ENCODE measurements at regions not wholly inside any gene's neighbourhood (a gene's known extent, or its start where the extent isn't known, plus 50 kb on each side); places are given as distances from the start of the nearest gene placed in this dataset.

DNA sequence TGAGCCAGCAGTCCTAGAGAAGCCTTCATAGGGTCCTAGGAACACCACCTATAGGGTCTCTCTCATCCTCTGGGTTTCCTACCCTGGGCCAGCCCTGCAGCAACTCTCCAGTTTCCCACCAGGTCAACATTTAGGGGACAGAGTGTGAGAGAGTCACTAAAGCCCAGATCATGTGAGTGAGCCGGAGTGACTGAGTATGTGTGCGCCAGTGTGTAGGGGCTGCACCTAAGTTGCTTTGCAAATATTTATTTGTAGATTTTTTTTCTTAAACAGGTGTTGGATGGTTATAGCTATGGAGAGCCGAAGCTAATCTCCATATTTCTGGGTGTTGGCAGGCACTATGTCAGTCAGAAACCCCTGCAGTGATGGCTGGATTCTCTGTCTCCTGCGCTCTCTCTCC is 232.5 kb upstream of the NCAM1 start:
- TF ChIP-seq, protein P1, sequence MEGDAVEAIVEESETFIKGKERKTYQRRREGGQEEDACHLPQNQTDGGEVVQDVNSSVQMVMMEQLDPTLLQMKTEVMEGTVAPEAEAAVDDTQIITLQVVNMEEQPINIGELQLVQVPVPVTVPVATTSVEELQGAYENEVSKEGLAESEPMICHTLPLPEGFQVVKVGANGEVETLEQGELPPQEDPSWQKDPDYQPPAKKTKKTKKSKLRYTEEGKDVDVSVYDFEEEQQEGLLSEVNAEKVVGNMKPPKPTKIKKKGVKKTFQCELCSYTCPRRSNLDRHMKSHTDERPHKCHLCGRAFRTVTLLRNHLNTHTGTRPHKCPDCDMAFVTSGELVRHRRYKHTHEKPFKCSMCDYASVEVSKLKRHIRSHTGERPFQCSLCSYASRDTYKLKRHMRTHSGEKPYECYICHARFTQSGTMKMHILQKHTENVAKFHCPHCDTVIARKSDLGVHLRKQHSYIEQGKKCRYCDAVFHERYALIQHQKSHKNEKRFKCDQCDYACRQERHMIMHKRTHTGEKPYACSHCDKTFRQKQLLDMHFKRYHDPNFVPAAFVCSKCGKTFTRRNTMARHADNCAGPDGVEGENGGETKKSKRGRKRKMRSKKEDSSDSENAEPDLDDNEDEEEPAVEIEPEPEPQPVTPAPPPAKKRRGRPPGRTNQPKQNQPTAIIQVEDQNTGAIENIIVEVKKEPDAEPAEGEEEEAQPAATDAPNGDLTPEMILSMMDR (IDR thresholded peaks at IDR 0.05), result no peak
- no peak for TF ChIP-seq ATF1 (CRISPR knock-in tag; IDR thresholded peaks at IDR 0.05)
- TF ChIP-seq, protein P2, sequence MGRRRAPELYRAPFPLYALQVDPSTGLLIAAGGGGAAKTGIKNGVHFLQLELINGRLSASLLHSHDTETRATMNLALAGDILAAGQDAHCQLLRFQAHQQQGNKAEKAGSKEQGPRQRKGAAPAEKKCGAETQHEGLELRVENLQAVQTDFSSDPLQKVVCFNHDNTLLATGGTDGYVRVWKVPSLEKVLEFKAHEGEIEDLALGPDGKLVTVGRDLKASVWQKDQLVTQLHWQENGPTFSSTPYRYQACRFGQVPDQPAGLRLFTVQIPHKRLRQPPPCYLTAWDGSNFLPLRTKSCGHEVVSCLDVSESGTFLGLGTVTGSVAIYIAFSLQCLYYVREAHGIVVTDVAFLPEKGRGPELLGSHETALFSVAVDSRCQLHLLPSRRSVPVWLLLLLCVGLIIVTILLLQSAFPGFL (CRISPR knock-in tag; IDR thresholded peaks at IDR 0.05; ENCODE audit: borderline replicate concordance), result no peak
- TF ChIP-seq SP1 (CRISPR knock-in tag; conservative IDR thresholded peaks at IDR 0.05), result no peak
- TF ChIP-seq, protein P3, sequence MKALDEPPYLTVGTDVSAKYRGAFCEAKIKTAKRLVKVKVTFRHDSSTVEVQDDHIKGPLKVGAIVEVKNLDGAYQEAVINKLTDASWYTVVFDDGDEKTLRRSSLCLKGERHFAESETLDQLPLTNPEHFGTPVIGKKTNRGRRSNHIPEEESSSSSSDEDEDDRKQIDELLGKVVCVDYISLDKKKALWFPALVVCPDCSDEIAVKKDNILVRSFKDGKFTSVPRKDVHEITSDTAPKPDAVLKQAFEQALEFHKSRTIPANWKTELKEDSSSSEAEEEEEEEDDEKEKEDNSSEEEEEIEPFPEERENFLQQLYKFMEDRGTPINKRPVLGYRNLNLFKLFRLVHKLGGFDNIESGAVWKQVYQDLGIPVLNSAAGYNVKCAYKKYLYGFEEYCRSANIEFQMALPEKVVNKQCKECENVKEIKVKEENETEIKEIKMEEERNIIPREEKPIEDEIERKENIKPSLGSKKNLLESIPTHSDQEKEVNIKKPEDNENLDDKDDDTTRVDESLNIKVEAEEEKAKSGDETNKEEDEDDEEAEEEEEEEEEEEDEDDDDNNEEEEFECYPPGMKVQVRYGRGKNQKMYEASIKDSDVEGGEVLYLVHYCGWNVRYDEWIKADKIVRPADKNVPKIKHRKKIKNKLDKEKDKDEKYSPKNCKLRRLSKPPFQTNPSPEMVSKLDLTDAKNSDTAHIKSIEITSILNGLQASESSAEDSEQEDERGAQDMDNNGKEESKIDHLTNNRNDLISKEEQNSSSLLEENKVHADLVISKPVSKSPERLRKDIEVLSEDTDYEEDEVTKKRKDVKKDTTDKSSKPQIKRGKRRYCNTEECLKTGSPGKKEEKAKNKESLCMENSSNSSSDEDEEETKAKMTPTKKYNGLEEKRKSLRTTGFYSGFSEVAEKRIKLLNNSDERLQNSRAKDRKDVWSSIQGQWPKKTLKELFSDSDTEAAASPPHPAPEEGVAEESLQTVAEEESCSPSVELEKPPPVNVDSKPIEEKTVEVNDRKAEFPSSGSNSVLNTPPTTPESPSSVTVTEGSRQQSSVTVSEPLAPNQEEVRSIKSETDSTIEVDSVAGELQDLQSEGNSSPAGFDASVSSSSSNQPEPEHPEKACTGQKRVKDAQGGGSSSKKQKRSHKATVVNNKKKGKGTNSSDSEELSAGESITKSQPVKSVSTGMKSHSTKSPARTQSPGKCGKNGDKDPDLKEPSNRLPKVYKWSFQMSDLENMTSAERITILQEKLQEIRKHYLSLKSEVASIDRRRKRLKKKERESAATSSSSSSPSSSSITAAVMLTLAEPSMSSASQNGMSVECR (CRISPR knock-in tag; IDR thresholded peaks at IDR 0.05; ENCODE audit: borderline replicate concordance), result no peak
- TF ChIP-seq, protein P4, sequence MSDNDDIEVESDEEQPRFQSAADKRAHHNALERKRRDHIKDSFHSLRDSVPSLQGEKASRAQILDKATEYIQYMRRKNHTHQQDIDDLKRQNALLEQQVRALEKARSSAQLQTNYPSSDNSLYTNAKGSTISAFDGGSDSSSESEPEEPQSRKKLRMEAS (CRISPR knock-in tag; IDR thresholded peaks at IDR 0.05), result no peak
- TF ChIP-seq, protein P5, sequence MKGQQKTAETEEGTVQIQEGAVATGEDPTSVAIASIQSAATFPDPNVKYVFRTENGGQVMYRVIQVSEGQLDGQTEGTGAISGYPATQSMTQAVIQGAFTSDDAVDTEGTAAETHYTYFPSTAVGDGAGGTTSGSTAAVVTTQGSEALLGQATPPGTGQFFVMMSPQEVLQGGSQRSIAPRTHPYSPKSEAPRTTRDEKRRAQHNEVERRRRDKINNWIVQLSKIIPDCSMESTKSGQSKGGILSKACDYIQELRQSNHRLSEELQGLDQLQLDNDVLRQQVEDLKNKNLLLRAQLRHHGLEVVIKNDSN (CRISPR knock-in tag; IDR thresholded peaks at IDR 0.05), result no peak
- no peak for TF ChIP-seq RORB (CRISPR knock-in tag; IDR thresholded peaks at IDR 0.05)
- TF ChIP-seq ZNF138 (CRISPR knock-in tag; conservative IDR thresholded peaks at IDR 0.05), result no peak
- TF ChIP-seq, protein P6, sequence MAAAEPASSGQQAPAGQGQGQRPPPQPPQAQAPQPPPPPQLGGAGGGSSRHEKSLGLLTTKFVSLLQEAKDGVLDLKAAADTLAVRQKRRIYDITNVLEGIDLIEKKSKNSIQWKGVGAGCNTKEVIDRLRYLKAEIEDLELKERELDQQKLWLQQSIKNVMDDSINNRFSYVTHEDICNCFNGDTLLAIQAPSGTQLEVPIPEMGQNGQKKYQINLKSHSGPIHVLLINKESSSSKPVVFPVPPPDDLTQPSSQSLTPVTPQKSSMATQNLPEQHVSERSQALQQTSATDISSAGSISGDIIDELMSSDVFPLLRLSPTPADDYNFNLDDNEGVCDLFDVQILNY (CRISPR knock-in tag; IDR thresholded peaks at IDR 0.05), result no peak
- TF ChIP-seq, protein P7, sequence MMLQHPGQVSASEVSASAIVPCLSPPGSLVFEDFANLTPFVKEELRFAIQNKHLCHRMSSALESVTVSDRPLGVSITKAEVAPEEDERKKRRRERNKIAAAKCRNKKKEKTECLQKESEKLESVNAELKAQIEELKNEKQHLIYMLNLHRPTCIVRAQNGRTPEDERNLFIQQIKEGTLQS (CRISPR knock-in tag; conservative IDR thresholded peaks at IDR 0.05), result no peak
- TF ChIP-seq, protein P8, sequence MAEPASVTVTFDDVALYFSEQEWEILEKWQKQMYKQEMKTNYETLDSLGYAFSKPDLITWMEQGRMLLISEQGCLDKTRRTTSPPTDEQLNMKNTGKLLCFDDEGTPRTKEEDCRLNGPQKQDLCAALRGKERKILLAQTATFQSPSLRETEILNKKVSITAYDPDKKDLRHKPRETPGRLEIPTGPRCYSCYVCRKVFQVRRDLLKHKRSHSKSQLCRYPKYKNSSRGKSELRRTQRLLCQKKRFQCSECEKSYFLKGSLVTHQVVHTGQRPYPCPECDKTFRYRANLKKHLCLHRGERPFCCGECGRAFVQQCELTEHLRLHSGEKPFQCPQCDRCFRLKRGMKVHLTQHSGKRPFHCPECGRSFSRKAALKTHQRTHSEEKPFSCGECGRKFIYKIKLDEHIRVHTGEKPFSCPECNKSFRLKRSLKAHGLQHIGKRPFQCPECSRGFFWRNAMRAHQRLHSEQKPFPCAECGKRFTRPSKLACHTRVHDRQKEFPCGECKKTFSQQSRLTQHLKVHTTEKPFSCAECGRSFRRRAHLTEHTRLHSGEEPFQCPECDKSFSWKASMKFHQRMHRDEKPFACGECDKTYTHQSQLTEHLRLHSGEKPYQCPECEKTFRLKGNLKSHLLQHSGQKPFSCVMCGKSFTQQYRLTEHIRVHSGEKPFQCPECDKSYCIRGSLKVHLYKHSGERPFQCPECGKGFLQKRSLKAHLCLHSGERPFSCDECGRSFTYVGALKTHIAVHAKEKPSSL (CRISPR knock-in tag; conservative IDR thresholded peaks at IDR 0.05), result no peak

All from WTC11 (cell line).